Skin of body (tissue), 1 donor: ENCODE measurements at regions not wholly inside any gene's neighbourhood (a gene's known extent, or its start where the extent isn't known, plus 50 kb on each side); places are given as distances from the start of the nearest gene placed in this dataset.

Experiments
- DNase-seq: peaks from one replicate; lab custom pipeline; 2025; lab: John Stamatoyannopoulos, UW

DNA sequence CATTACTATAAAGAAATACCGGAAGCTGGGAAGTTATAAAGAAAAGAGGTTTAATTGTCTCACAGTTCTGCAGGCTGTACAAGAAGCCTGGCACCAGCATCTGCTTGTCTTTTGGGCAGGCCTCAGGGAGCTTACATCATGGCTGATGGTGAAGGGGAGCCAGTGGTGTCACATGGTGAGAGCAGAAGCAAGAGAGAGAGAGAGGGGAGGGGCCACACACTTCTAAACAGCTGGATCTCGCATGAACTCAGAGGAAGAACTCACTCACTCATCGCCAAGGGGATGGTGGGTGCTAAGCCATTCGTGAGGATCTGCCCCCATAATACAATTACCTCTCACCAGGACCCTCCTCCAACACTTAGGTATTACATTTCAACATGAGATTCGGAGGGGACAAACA lies 51.8 kb upstream of the ANKRD34C start:
- DNase-seq: no peak

DNA sequence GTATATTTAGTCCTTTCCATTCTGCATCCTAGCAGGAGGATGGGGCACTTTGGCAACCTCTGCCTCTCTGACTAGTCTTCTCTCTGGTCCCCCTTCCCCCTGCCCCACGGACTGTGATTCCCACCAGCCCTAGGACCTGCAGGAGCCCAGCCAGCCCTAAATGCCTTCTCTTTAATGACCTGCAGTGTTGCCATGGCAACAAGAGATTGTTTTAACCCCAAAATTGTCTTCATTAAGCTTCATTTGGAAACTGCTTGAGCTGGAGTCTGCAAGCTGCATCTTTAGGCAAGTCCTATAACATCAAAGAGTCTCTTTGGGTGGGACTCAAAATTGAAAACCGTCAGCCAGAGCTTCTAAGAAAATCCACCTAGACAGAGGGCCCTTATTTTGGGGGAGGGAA lies 59.7 kb upstream of the ANKRD34C start:
- no peak for DNase-seq

DNA sequence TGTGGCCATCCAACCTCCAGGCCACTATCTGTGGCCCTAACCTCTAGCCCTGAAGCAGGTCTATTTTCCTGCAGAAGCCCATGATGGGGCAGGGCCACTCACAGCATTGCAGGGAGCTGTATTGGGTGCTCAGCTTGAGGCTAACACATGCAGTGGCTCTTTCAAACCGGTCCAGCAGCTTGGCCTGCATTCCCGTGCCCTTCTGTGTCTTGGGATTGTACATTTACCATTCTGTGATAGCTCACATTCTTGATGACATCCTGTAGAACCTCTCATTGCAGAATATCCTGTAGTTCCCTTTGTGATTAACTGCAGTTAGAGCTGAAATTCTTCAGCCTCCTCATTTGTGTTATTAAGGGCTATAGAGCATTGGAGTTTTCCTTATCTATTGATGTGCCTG lies 60.8 kb upstream of the ANKRD34C start:
- DNase-seq: no peak

DNA sequence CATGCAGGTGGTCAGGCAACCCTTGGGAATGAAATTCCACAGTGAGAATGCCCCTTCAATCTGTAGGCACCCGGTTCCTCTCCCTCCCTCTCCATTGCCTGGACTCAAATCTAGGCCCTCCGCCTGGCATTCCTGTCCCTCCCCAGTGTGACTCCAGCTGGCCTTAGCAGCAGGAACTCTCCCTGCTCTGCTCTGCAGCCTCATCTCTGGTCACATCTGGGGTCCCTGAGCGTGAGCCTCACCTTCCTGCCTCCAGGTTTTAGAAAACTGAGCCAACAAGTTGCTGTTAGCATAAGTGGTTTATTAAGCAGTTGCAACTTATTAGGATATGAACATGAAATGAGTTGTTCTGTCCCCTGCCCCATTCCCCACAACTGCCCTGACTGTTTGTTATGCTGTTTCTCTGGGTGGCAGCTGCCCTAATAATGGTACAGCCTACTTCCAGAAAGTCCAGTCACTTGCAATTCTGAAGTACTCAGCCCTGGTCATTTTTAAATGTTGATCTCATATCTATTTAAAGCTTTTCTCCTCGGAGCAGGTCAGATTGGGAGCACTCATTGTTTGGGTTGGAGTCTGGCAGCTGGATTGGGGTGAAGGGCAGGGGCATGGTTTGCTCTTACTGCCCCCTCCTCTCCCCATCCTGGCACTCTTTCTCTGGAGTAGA lies 63.0 kb upstream of the ANKRD34C start:
- no peak for DNase-seq

DNA sequence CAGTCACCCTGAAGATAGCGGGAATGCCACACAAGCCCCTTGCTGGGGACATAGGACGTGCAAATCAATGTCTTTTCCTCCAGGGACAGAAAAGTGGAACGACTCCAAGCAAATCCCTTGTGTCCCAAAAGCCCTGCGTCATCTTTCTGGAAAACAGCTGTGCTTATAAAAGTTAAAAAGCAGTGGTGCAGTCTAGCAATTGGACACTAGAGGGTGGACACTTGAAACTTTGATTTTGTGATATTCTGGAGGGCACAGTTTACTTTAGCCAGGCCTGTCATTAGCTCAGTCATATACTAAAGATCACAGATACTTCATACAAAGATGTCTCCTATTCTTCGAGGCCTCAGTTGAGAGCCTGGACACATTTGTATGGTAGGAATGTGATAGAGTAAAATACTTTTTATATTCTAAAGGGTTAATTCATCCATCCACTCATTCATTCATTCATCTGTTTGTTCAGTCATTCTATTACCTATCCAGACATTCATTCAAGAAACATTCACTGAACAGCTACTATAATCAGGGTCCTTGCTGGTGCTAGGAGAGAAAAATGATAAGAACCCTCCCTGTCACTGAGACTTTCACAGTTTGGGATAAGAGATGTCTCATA lies 63.8 kb upstream of the ANKRD34C start:
- no peak for DNase-seq

- no peak for DNase-seq
Observed at GRCh38 chr15:79213650-79214049, 68.9 kb upstream of the ANKRD34C start.

GRCh38 chr15:79212589-79213157 lies 69.8 kb upstream of the ANKRD34C start:
- no peak for DNase-seq

GRCh38 chr15:79211481-79211880 lies 71.0 kb upstream of the ANKRD34C start:
- DNase-seq: peak; percentile 35

DNA sequence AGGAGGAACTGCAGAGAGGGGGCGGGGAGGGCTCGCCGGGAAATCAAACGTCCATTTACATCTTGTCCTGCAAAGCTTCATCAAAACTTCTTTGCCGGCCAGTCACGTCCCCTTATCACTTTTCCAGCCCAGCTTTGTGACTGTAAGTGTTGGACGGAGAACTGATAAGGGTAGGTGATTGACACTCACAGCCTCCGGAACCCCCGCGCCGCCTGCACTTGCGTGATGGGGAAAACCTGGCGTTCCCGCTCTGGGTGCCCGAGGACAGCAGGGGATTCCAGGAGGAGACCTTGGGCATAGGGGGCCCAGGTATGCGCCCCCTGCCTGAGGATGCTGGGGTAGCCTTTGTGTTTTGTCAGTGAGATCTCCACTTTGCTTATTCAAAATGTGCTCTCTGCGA lies 72.8 kb upstream of the ANKRD34C start:
- no peak for DNase-seq

DNA sequence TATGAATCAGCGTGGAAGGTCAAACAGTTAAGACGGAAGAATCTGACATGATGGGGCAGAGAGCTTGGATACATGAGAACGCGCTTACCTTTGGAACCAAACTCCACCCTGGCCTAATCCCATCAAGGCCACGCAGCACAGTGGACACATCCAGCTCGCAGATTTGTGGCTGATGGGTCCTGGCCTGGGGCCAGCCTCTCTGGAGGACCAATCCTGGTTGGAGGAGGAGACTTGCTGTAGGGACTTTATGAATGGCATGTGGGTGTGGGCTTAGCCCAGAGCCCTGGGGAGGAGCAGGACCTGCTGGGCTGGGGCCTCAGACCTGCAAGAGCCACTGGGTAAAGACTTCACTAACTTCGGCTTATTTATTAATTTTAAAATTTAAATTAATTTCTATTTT lies 73.4 kb upstream of the ANKRD34C start:
- no peak for DNase-seq

DNA sequence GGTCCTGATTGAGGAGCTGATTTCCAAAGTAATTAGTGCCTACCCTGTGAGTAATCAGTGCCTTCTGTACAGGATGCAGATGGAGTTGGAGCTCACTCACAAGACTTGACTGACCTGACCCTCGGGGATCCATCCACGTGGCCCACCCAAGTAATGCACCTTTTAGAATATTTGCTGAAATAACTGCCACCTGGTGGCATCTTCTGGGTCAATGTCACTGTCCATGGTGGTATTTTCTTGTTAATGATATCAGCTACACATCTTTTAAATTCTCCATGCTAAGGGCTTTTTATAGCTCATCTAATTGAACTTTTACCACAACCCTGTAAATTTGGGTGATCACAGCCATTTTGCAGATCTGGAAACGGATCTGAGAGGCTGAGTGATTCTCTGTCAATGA lies 74.3 kb upstream of the ANKRD34C start:
- no peak for DNase-seq

- no peak for DNase-seq
Observed at GRCh38 chr15:79206940-79207339, 75.6 kb upstream of the ANKRD34C start.

GRCh38 chr15:79204886-79205675 lies 77.4 kb upstream of the ANKRD34C start:
- DNase-seq: no peak

- no peak for DNase-seq
Observed at GRCh38 chr15:79198461-79198860, 84.1 kb upstream of the ANKRD34C start.

DNA sequence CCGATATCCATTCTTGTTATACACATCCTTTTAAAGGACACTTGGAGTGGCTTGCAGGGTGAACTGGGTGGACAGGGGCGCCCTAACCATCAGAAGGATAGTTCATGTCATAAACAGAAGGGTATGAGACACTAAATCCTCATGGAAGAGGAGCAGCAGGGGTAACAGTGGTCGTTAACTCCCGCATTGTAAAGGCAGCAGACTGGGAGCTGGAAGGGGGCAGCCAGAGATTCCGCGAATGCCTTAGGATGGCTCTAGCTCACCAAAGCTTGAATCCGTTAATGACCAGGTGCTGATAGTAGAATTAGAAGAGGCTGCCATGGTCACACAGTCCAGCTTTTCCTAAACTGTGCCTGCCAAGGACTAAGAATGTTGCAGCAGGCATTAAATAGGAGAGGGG lies 85.2 kb upstream of the ANKRD34C start:
- DNase-seq: no peak

- DNase-seq: no peak
Observed at GRCh38 chr15:79195802-79196201, 86.7 kb upstream of the ANKRD34C start.

DNA sequence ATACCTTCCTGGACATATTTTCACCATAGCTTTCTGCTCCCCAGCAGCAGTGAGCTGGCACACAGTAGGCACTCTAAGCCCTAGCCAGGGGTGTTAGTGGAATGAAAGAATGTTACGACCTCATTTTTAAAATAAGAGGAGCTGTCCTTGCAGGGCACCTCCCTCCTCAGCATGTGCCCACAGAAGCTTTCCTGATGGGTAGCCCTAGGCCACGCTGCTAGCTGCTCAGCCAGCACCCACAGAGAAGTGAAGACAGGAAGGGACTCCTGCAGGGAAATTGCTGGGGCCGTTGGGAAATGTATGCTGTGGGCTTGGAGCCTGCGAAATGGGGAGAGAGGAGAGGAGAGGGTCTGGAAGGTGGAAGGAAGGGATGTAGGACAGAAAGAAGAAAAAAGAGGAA lies 87.3 kb upstream of the ANKRD34C start:
- no peak for DNase-seq

- no peak for DNase-seq
Observed at GRCh38 chr15:79194386-79194785, 88.1 kb upstream of the ANKRD34C start.

GRCh38 chr15:79193549-79193948 lies 89.0 kb upstream of the ANKRD34C start:
- DNase-seq: no peak

- DNase-seq: no peak
Observed at GRCh38 chr15:79193103-79193502, 89.4 kb upstream of the ANKRD34C start.

- DNase-seq: peak; percentile 44
Observed at GRCh38 chr15:79192462-79193036, 90.0 kb upstream of the ANKRD34C start.

DNA sequence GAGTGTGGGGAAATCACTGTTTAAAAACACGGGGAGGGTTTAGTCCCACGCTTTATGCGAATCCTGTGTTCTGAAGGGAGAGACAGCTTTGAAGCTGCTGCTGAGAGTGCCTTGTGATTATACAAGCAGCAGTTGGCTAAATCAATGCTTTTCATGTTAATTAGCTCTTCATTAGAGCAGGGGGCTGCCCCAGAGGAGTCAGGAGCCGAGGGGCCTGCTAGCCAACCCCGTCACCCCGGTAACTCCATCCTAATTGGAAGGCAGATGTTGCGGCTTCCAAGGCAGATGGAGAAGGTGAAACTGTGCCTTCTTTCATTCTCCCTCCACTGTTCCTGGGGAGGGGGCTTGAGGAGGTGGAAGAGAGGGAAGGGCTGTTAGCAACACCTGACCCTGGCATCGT lies 92.4 kb upstream of the ANKRD34C start:
- no peak for DNase-seq
